ENCODE measurements at regions not wholly inside any gene's neighbourhood (a gene's known extent, or its start where the extent isn't known, plus 50 kb on each side); places are given as distances from the start of the nearest gene placed in this dataset.
A peak's percentile ranks its signal among the peaks of the same experiment; 100 is the strongest.

GRCh38 chr11:92886243-92886905, 83.1 kb upstream of the MTNR1B start:
- ATAC-seq (peak; percentile 92), DNase-seq (ENCODE audit: extremely low read depth in 1 of 4, low spot score in 3 of 4) (peak; percentile 36 to 61 (median 54)), FAIRE-seq (peak; percentile 89)
- Histone ChIP-seq H3K4me3 (no peak overlapping the region), H3K27me3 (ENCODE audit: control insufficient read depth in 2 of 2, insufficient read depth in 2 of 2, low read length in 2 of 2) (peaks cover 0 to 11% of the 10 kb centered on the region in 2 experiments; a peak in 2 of 5 replicates), H3K9me1 (ENCODE audit: control insufficient read depth, insufficient read depth, low read length) (no peaks in the 10 kb centered on the region), H3K9me3 (replicated peaks; ENCODE audit: control insufficient read depth, insufficient read depth, low read depth, low read length) (no peaks in the 10 kb centered on the region), H3K4me1 (replicated peaks in 1 of 2; ENCODE audit: control insufficient read depth in 2 of 2, insufficient read depth in 2 of 2, low read length in 2 of 2) (peaks cover 0 to 8% of the 10 kb centered on the region in 2 experiments; a peak in 1 of 5 replicates), H3K9ac (ENCODE audit: insufficient read depth in 1 of 2, low read depth in 2 of 2, low read length in 2 of 2) (no peak overlapping the region), H3K4me2 (ENCODE audit: insufficient read depth, low read length) (no peak overlapping the region), H2AFZ (ENCODE audit: low read depth, low read length) (no peak overlapping the region), H4K20me1 (replicated peaks; ENCODE audit: control insufficient read depth, insufficient read depth, low read length) (no peaks in the 10 kb centered on the region), H3K36me3 (ENCODE audit: control insufficient read depth, insufficient read depth, low read length) (no peaks in the 10 kb centered on the region), H3K27ac (ENCODE audit: extremely low read depth, low read depth, low read length) (no peak overlapping the region), H3K79me2 (ENCODE audit: control insufficient read depth, insufficient read depth, low read length) (no peaks in the 10 kb centered on the region)
- in situ Hi-C loops (cut with MboI) (no loop called here), intact Hi-C loops (cut with micrococcal nuclease) (no loop called here)
- BruUV-seq (replicated peaks) = no TSS peak
- 1% methylated on average over 4 of the region's 4 CpGs for WGBS (ENCODE audit: insufficient coverage, low coverage, missing lambda C conversion rate)
- ChIA-PET POLR2A (interaction anchor here (0.7 kb wide), 1 partner anchor 775 kb away, joined by 3 read pairs; no protein-coding TSS in a partner anchor), CTCF (ENCODE audit: low intra/inter-chr PET ratio) (interaction anchor here (0.6 kb wide), 1 partner anchor 1615 kb away, joined by 4 read pairs; no protein-coding TSS in a partner anchor)
- TF ChIP-seq FOXA3 (CRISPR knock-in tag; conservative IDR thresholded peaks at IDR 0.05 in 1 of 2, IDR thresholded peaks at IDR 0.05 in 1 of 2) (no peak), TCF7 (IDR thresholded peaks at IDR 0.05; ENCODE audit: borderline replicate concordance) (no peak), GATAD2A (IDR thresholded peaks at IDR 0.05) (no peak), CHCHD3 (CRISPR knock-in tag; IDR thresholded peaks at IDR 0.05) (no peak), RAD21 (CRISPR knock-in tag; conservative IDR thresholded peaks at IDR 0.05 in 1 of 2, IDR thresholded peaks at IDR 0.05 in 1 of 2) (peak; percentile 85 to 89), KLF13 (tag; IDR thresholded peaks at IDR 0.05; ENCODE audit: borderline replicate concordance, low read depth) (no peak), PHB (CRISPR knock-in tag; IDR thresholded peaks at IDR 0.05) (no peak), REST (IDR thresholded peaks at IDR 0.05; ENCODE audit: borderline replicate concordance) (peak; percentile 58; the same call in 1 of the 2 replicates), REST (CRISPR knock-in tag; IDR thresholded peaks at IDR 0.05; ENCODE audit: low read depth) (no peak), DEAF1 (CRISPR knock-in tag; IDR thresholded peaks at IDR 0.05) (peak; percentile 55), NFYB (IDR thresholded peaks at IDR 0.05; ENCODE audit: extremely low read depth, insufficient read length) (no peak), ESRRB (CRISPR knock-in tag; IDR thresholded peaks at IDR 0.05; ENCODE audit: borderline replicate concordance) (no peak), STAG1 (CRISPR knock-in tag; IDR thresholded peaks at IDR 0.05; ENCODE audit: borderline replicate concordance) (peak; percentile 35; the same call in 1 of the 2 replicates)

Data from K562 (cell line).